ENCODE measurements at regions not wholly inside any gene's neighbourhood (a gene's known extent, or its start where the extent isn't known, plus 50 kb on each side); places are given as distances from the start of the nearest gene placed in this dataset.

DNA sequence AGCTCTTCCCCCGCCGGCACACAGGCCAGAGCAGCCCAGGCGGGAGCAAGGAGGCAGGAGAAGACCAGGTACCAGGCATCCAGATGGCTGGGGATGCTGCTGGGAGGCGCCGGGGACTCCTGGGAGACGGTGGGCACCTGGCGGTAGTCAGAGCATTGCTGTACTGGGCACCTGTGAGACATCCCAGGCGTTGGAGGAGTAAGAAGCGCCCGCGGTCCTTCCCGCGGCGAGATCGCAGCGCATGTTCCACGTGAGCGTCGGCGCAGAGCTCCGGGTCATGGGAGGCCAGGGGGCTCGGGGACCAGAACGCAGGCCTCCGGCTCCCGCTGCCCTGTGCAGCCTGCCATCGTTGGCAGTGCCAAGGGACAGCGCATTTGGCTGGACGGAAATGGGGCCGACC, 293.7 kb upstream of the CDYL start:
- ATAC-seq (no peak), DNase-seq (no peak)
- Mint-ChIP-seq H3K4me1 (peaks cover 0 to 4% of the 10 kb centered on the region in 2 donors), H3K9me3 (no peaks in the 10 kb centered on the region), H3K27me3 (ENCODE audit: low read depth in 2 of 2) (peaks cover 16 to 29% of the 10 kb centered on the region in 2 donors), H3K36me3 (peaks cover 2% of the 10 kb centered on the region), H3K27ac (no peak overlapping the region), H3K4me3 (no peak overlapping the region)
- H3K27me3 ChIP-seq (ENCODE audit: control insufficient read depth, insufficient read depth, low read length) = no peaks in the 10 kb centered on the region
- WGBS (ENCODE audit: insufficient coverage) = 95% methylated on average over 29 of the region's 29 CpGs
- H3K27ac ChIP-seq (ENCODE audit: low read length) = no peak overlapping the region
- TF ChIP-seq, protein P1, sequence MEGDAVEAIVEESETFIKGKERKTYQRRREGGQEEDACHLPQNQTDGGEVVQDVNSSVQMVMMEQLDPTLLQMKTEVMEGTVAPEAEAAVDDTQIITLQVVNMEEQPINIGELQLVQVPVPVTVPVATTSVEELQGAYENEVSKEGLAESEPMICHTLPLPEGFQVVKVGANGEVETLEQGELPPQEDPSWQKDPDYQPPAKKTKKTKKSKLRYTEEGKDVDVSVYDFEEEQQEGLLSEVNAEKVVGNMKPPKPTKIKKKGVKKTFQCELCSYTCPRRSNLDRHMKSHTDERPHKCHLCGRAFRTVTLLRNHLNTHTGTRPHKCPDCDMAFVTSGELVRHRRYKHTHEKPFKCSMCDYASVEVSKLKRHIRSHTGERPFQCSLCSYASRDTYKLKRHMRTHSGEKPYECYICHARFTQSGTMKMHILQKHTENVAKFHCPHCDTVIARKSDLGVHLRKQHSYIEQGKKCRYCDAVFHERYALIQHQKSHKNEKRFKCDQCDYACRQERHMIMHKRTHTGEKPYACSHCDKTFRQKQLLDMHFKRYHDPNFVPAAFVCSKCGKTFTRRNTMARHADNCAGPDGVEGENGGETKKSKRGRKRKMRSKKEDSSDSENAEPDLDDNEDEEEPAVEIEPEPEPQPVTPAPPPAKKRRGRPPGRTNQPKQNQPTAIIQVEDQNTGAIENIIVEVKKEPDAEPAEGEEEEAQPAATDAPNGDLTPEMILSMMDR (IDR thresholded peaks at IDR 0.05) = no peak
- no peaks in the 10 kb centered on the region for H3K36me3 ChIP-seq (ENCODE audit: control insufficient read depth, insufficient read depth, low read length)
- no peaks in the 10 kb centered on the region for H3K4me1 ChIP-seq (ENCODE audit: control insufficient read depth, insufficient read depth, low read length)
- H3K4me3 ChIP-seq (ENCODE audit: low read length) = no peak overlapping the region
- intact Hi-C loops (cut with micrococcal nuclease) = no loop called here
- peaks cover 4% of the 10 kb centered on the region for H3K9me3 ChIP-seq (ENCODE audit: control insufficient read depth, insufficient read depth, low read length)

DNA sequence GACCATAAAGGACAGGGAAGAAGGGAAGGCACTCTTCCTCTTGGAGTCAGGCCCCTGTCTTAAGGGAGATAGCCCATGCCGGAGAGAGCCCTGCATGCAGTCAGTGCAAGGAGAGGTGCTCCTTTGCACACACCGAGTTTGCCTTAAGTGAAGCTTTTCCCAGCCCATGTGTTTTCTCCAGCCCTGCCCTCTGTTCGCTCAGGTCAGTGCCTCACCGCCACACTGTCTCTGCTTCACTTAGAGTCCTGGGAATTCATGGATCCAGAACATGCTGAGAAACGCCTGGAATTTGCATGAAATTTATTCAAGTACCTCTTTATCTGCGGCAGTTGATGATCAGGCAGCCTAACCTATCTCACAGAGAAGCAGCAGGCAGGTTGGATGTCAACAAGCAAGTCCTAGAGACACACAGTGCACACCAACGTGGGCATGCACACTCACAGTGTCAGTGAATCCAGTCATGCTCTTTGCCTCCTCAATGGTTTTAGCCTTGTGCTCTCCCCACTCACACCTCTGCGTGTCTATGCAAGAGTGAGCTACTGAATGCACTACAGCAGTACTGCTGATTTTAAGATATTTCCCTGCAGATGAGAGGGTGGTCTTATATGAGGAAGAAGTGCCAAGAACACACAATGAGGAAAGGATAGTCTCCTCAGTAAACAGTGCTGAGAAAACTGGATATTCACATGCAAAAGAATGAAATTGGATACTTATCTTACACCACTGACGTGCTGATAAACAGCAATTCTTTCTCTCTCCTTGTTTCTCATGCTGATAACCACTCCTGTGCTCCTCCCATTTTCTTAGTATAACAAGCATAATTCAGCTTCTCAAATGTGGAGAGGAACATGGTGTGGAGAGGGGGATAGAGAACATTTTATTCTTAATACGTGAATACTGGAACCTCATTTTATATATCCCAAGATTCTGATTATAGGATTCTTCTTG, 295.1 kb upstream of the CDYL start:
- WGBS (ENCODE audit: insufficient coverage) = 85% methylated on average over 9 of the region's 10 CpGs
- H3K4me3 Mint-ChIP-seq = no peak overlapping the region
- no peaks in the 10 kb centered on the region for H3K9me3 Mint-ChIP-seq
- Histone ChIP-seq H3K4me1 (ENCODE audit: control insufficient read depth, insufficient read depth, low read length) (no peaks in the 10 kb centered on the region), H3K4me3 (ENCODE audit: low read length) (no peak overlapping the region), H3K36me3 (ENCODE audit: control insufficient read depth, insufficient read depth, low read length) (no peaks in the 10 kb centered on the region), H3K27ac (ENCODE audit: low read length) (no peak overlapping the region), H3K9me3 (ENCODE audit: control insufficient read depth, insufficient read depth, low read length) (no peaks in the 10 kb centered on the region), H3K27me3 (ENCODE audit: control insufficient read depth, insufficient read depth, low read length) (no peaks in the 10 kb centered on the region)
- TF ChIP-seq, protein P1 (IDR thresholded peaks at IDR 0.05) = no peak
- no peaks in the 10 kb centered on the region for H3K36me3 Mint-ChIP-seq
- peaks cover 0 to 4% of the 10 kb centered on the region in 2 donors for H3K4me1 Mint-ChIP-seq
- H3K27me3 Mint-ChIP-seq (ENCODE audit: low read depth in 2 of 2) = peaks cover 23 to 29% of the 10 kb centered on the region in 2 donors
- H3K27ac Mint-ChIP-seq = no peak overlapping the region
- intact Hi-C loops (cut with micrococcal nuclease) = no loop called here
- no peak for ATAC-seq
- DNase-seq = no peak

DNA sequence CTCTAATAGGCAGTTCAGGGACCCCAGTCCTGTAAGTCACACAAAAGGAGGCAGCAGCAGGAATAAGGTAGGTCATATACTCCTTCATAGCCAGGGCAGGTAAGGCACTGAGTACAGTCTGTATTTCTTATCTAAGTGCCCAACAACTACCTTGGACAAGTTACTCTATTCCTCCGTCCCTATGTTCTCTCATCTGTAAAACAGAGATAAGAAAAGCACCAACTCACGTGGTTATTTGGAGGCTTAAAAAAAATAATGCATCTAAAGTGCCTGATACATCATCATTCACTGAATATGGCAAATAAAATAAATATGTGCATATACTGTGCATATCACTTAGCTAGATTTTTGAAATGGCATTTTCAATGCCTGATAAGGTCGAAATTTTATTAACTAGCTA, 298.1 kb upstream of the CDYL start:
- Mint-ChIP-seq H3K9me3 (no peaks in the 10 kb centered on the region), H3K36me3 (no peaks in the 10 kb centered on the region), H3K27me3 (ENCODE audit: low read depth in 2 of 2) (peaks cover 17 to 19% of the 10 kb centered on the region in 2 donors), H3K4me1 (peaks cover 0 to 4% of the 10 kb centered on the region in 2 donors), H3K4me3 (no peak overlapping the region), H3K27ac (no peak overlapping the region)
- Histone ChIP-seq H3K27me3 (ENCODE audit: control insufficient read depth, insufficient read depth, low read length) (no peaks in the 10 kb centered on the region), H3K36me3 (ENCODE audit: control insufficient read depth, insufficient read depth, low read length) (no peaks in the 10 kb centered on the region), H3K27ac (ENCODE audit: low read length) (no peak overlapping the region), H3K4me1 (ENCODE audit: control insufficient read depth, insufficient read depth, low read length) (no peaks in the 10 kb centered on the region), H3K9me3 (ENCODE audit: control insufficient read depth, insufficient read depth, low read length) (no peaks in the 10 kb centered on the region), H3K4me3 (ENCODE audit: low read length) (no peak overlapping the region)
- TF ChIP-seq, protein P1 (IDR thresholded peaks at IDR 0.05) = no peak
- no peak for ATAC-seq
- intact Hi-C loops (cut with micrococcal nuclease) = no loop called here
- DNase-seq = no peak
- WGBS (ENCODE audit: insufficient coverage) = 67% methylated on average over 1 of the region's 3 CpGs
